ENCODE measurements at regions not wholly inside any gene's neighbourhood (a gene's known extent, or its start where the extent isn't known, plus 50 kb on each side); places are given as distances from the start of the nearest gene placed in this dataset.

DNA sequence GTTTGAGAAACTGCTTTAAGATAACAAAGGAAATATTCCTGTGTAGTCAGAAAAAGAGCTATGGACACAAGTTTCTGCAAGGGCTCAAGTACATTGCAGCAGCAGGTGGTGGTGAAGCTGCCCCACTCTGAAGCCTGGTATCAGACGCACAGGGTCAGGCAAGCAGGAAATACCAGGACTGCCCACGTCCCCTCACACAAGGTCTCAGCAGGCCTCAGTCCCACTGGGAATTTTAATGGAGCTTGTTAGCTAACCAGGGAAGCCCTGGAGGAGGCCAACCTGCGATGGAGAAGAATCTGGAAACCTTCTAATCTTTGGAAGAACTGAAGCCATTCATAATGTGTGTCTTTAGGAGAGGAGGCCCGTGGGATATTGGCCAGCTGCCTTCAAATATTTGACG lies 168.3 kb downstream of the UXS1 start:
- no peaks in the 10 kb centered on the region for H3K9me3 ChIP-seq (replicated peaks in 1 of 2; ENCODE audit: control insufficient read depth in 1 of 2, insufficient read depth in 1 of 2, low read length in 2 of 2)
- Mint-ChIP-seq H3K27ac (no peak overlapping the region), H3K27me3 (ENCODE audit: low read depth in 3 of 3) (peaks cover 0 to 3% (median 1%) of the 10 kb centered on the region in 3 donors), H3K4me3 (no peak overlapping the region), H3K36me3 (no peaks in the 10 kb centered on the region), H3K9me3 (no peaks in the 10 kb centered on the region), H3K4me1 (peaks cover 6% of the 10 kb centered on the region)
- intact Hi-C loops (cut with micrococcal nuclease) = no loop called here
- no peak overlapping the region for H3K9ac ChIP-seq (ENCODE audit: insufficient read depth, low read length, poor library complexity, severe bottlenecking)
- no peak overlapping the region for H2AFZ ChIP-seq (ENCODE audit: insufficient read depth, low read depth, low read length, poor library complexity, severe bottlenecking)
- H3K27ac ChIP-seq (ENCODE audit: low read depth in 1 of 2, low read length in 2 of 2) = no peak overlapping the region
- no peak for DNase-seq
- H3K4me1 ChIP-seq (ENCODE audit: control insufficient read depth in 1 of 2, insufficient read depth in 2 of 2, low read length in 2 of 2) = no peaks in the 10 kb centered on the region
- no peaks in the 10 kb centered on the region for H4K20me1 ChIP-seq (ENCODE audit: insufficient read depth, low read length)
- no peak overlapping the region for H3K4me2 ChIP-seq (replicated peaks; ENCODE audit: extremely low read depth, low read length, poor library complexity, severe bottlenecking)
- 100% methylated on average over 1 of the region's 5 CpGs for WGBS (ENCODE audit: insufficient coverage)
- no peaks in the 10 kb centered on the region for H3K27me3 ChIP-seq (ENCODE audit: control insufficient read depth in 2 of 2, insufficient read depth in 2 of 2, low read length in 2 of 2)
- TF ChIP-seq, protein P1, sequence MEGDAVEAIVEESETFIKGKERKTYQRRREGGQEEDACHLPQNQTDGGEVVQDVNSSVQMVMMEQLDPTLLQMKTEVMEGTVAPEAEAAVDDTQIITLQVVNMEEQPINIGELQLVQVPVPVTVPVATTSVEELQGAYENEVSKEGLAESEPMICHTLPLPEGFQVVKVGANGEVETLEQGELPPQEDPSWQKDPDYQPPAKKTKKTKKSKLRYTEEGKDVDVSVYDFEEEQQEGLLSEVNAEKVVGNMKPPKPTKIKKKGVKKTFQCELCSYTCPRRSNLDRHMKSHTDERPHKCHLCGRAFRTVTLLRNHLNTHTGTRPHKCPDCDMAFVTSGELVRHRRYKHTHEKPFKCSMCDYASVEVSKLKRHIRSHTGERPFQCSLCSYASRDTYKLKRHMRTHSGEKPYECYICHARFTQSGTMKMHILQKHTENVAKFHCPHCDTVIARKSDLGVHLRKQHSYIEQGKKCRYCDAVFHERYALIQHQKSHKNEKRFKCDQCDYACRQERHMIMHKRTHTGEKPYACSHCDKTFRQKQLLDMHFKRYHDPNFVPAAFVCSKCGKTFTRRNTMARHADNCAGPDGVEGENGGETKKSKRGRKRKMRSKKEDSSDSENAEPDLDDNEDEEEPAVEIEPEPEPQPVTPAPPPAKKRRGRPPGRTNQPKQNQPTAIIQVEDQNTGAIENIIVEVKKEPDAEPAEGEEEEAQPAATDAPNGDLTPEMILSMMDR (IDR thresholded peaks at IDR 0.05) = no peak
- no peaks in the 10 kb centered on the region for H3K79me2 ChIP-seq (ENCODE audit: insufficient read depth, low read length)
- no peaks in the 10 kb centered on the region for H3K36me3 ChIP-seq (replicated peaks in 1 of 2; ENCODE audit: control insufficient read depth in 1 of 2, insufficient read depth in 2 of 2, low read length in 2 of 2)
- no peak overlapping the region for H3K4me3 ChIP-seq (replicated peaks in 1 of 3; ENCODE audit: low read depth in 2 of 3, low read length in 3 of 3)

DNA sequence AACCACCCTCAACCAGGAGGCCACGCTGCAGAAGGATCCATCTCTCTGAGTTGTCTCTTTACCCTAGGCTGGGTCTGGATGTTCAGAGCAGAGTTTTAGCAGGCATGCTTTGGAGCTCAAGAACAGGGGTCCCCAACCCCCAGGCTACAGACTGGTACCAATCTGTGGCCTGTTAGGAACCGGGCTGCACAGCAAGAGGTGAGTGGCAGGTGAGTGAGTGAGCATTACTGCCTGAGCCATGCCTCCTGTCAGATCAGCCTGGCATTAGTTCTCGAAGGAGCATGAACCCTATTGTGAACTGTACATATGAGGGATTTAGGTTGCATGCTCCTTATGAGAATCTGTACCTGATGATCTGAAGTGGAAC lies 172.5 kb downstream of the UXS1 start:
- TF ChIP-seq, protein P1 (IDR thresholded peaks at IDR 0.05) = no peak
- H2AFZ ChIP-seq (ENCODE audit: insufficient read depth, low read depth, low read length, poor library complexity, severe bottlenecking) = no peak overlapping the region
- no peak overlapping the region for H3K27ac ChIP-seq (ENCODE audit: low read depth in 1 of 2, low read length in 2 of 2)
- H3K36me3 ChIP-seq (replicated peaks in 1 of 2; ENCODE audit: control insufficient read depth in 1 of 2, insufficient read depth in 2 of 2, low read length in 2 of 2) = no peaks in the 10 kb centered on the region
- H3K27me3 Mint-ChIP-seq (ENCODE audit: low read depth in 3 of 3) = peaks cover 0 to 4% (median 0%) of the 10 kb centered on the region in 3 donors
- no peak overlapping the region for H3K4me3 ChIP-seq (replicated peaks in 1 of 3; ENCODE audit: low read depth in 2 of 3, low read length in 3 of 3)
- 43% methylated on average over 1 of the region's 3 CpGs for WGBS (ENCODE audit: insufficient coverage)
- H3K4me2 ChIP-seq (replicated peaks; ENCODE audit: extremely low read depth, low read length, poor library complexity, severe bottlenecking) = no peak overlapping the region
- no peaks in the 10 kb centered on the region for H3K79me2 ChIP-seq (ENCODE audit: insufficient read depth, low read length)
- no peaks in the 10 kb centered on the region for H4K20me1 ChIP-seq (ENCODE audit: insufficient read depth, low read length)
- H3K27ac Mint-ChIP-seq = no peak overlapping the region
- no peaks in the 10 kb centered on the region for H3K9me3 ChIP-seq (replicated peaks in 1 of 2; ENCODE audit: control insufficient read depth in 1 of 2, insufficient read depth in 1 of 2, low read length in 2 of 2)
- no peaks in the 10 kb centered on the region for H3K4me1 ChIP-seq (ENCODE audit: control insufficient read depth in 1 of 2, insufficient read depth in 2 of 2, low read length in 2 of 2)
- H3K27me3 ChIP-seq (ENCODE audit: control insufficient read depth in 2 of 2, insufficient read depth in 2 of 2, low read length in 2 of 2) = no peaks in the 10 kb centered on the region
- intact Hi-C loops (cut with micrococcal nuclease) = no loop called here
- DNase-seq = no peak
- no peaks in the 10 kb centered on the region for H3K36me3 Mint-ChIP-seq
- no peak overlapping the region for H3K9ac ChIP-seq (ENCODE audit: insufficient read depth, low read length, poor library complexity, severe bottlenecking)
- H3K4me1 Mint-ChIP-seq = no peaks in the 10 kb centered on the region
- peaks cover 0 to 3% (median 0%) of the 10 kb centered on the region in 7 donors for H3K9me3 Mint-ChIP-seq
- no peak overlapping the region for H3K4me3 Mint-ChIP-seq
